ENCODE measurements at regions not wholly inside any gene's neighbourhood (a gene's known extent, or its start where the extent isn't known, plus 50 kb on each side); places are given as distances from the start of the nearest gene placed in this dataset.

GRCh38 chr5:17346811-17347210 lies 129.4 kb downstream of the BASP1 start:
- Histone ChIP-seq H3K36me3 (ENCODE audit: control insufficient read depth, low read depth, low read length) (no peaks in the 10 kb centered on the region), H3K4me1 (ENCODE audit: control insufficient read depth, low read depth, low read length) (peaks cover 5% of the 10 kb centered on the region), H3K27me3 (ENCODE audit: control insufficient read depth, insufficient read depth, low read length) (no peaks in the 10 kb centered on the region), H3K27ac (ENCODE audit: low read length) (no peak overlapping the region), H3K4me3 (ENCODE audit: low read length) (no peak overlapping the region), H3K9ac (ENCODE audit: low read length) (no peak overlapping the region), H3K9me3 (ENCODE audit: control insufficient read depth, low read depth, low read length) (no peaks in the 10 kb centered on the region)

GRCh38 chr5:17352223-17352622 lies 134.8 kb downstream of the BASP1 start:
- no peak overlapping the region for H3K4me3 ChIP-seq (ENCODE audit: low read length)
- H3K27ac ChIP-seq (ENCODE audit: low read length) = no peak overlapping the region
- H3K9ac ChIP-seq (ENCODE audit: low read length) = no peak overlapping the region

GRCh38 chr5:17354265-17354664 lies 136.8 kb downstream of the BASP1 start:
- Histone ChIP-seq H3K9me3 (ENCODE audit: control insufficient read depth, low read depth, low read length) (no peaks in the 10 kb centered on the region), H3K4me3 (ENCODE audit: low read length) (no peak overlapping the region), H3K4me1 (ENCODE audit: control insufficient read depth, low read depth, low read length) (peaks cover 12% of the 10 kb centered on the region), H3K9ac (ENCODE audit: low read length) (no peak overlapping the region), H3K36me3 (ENCODE audit: control insufficient read depth, low read depth, low read length) (no peaks in the 10 kb centered on the region), H3K27me3 (ENCODE audit: control insufficient read depth, insufficient read depth, low read length) (no peaks in the 10 kb centered on the region), H3K27ac (ENCODE audit: low read length) (no peak overlapping the region)

More at GRCh38 chr5:17352223-17352622, 134.8 kb downstream of the BASP1 start:
- Histone ChIP-seq H3K4me1 (ENCODE audit: control insufficient read depth, low read depth, low read length) (peaks cover 12% of the 10 kb centered on the region), H3K9me3 (ENCODE audit: control insufficient read depth, low read depth, low read length) (no peaks in the 10 kb centered on the region), H3K36me3 (ENCODE audit: control insufficient read depth, low read depth, low read length) (no peaks in the 10 kb centered on the region), H3K27me3 (ENCODE audit: control insufficient read depth, insufficient read depth, low read length) (no peaks in the 10 kb centered on the region)

GRCh38 chr5:17355586-17356346 lies 138.3 kb downstream of the BASP1 start:
- Histone ChIP-seq H3K27me3 (ENCODE audit: control insufficient read depth, insufficient read depth, low read length) (no peaks in the 10 kb centered on the region), H3K36me3 (ENCODE audit: control insufficient read depth, low read depth, low read length) (no peaks in the 10 kb centered on the region), H3K9ac (ENCODE audit: low read length) (no peak overlapping the region), H3K9me3 (ENCODE audit: control insufficient read depth, low read depth, low read length) (no peaks in the 10 kb centered on the region), H3K4me3 (ENCODE audit: low read length) (no peak overlapping the region), H3K4me1 (ENCODE audit: control insufficient read depth, low read depth, low read length) (peaks cover 12% of the 10 kb centered on the region), H3K27ac (ENCODE audit: low read length) (no peak overlapping the region)

- Histone ChIP-seq H3K27ac (ENCODE audit: low read length) (no peak overlapping the region), H3K9ac (ENCODE audit: low read length) (no peak overlapping the region), H3K9me3 (ENCODE audit: control insufficient read depth, low read depth, low read length) (no peaks in the 10 kb centered on the region), H3K4me1 (ENCODE audit: control insufficient read depth, low read depth, low read length) (peaks cover 8% of the 10 kb centered on the region), H3K36me3 (ENCODE audit: control insufficient read depth, low read depth, low read length) (no peaks in the 10 kb centered on the region), H3K4me3 (ENCODE audit: low read length) (no peak overlapping the region), H3K27me3 (ENCODE audit: control insufficient read depth, insufficient read depth, low read length) (no peaks in the 10 kb centered on the region)
These were observed 139.1 kb downstream of the BASP1 start for GRCh38 chr5:17356551-17356950.

- no peaks in the 10 kb centered on the region for H3K36me3 ChIP-seq (ENCODE audit: control insufficient read depth, low read depth, low read length)
- H3K4me3 ChIP-seq (ENCODE audit: low read length) = no peak overlapping the region
- H3K27me3 ChIP-seq (ENCODE audit: control insufficient read depth, insufficient read depth, low read length) = no peaks in the 10 kb centered on the region
- peaks cover 1% of the 10 kb centered on the region for H3K4me1 ChIP-seq (ENCODE audit: control insufficient read depth, low read depth, low read length)
- no peaks in the 10 kb centered on the region for H3K9me3 ChIP-seq (ENCODE audit: control insufficient read depth, low read depth, low read length)
- H3K9ac ChIP-seq (ENCODE audit: low read length) = no peak overlapping the region
- H3K27ac ChIP-seq (ENCODE audit: low read length) = no peak overlapping the region
These were observed 140.1 kb downstream of the BASP1 start for GRCh38 chr5:17357504-17357903.

GRCh38 chr5:17358031-17358430 lies 140.0 kb upstream of the TAF11L2 start:
- H3K27ac ChIP-seq (ENCODE audit: low read length) = no peak overlapping the region
- no peaks in the 10 kb centered on the region for H3K4me1 ChIP-seq (ENCODE audit: control insufficient read depth, low read depth, low read length)
- no peak overlapping the region for H3K4me3 ChIP-seq (ENCODE audit: low read length)
- no peak overlapping the region for H3K9ac ChIP-seq (ENCODE audit: low read length)
- H3K9me3 ChIP-seq (ENCODE audit: control insufficient read depth, low read depth, low read length) = no peaks in the 10 kb centered on the region
- no peaks in the 10 kb centered on the region for H3K27me3 ChIP-seq (ENCODE audit: control insufficient read depth, insufficient read depth, low read length)
- no peaks in the 10 kb centered on the region for H3K36me3 ChIP-seq (ENCODE audit: control insufficient read depth, low read depth, low read length)

- Histone ChIP-seq H3K9me3 (ENCODE audit: control insufficient read depth, low read depth, low read length) (no peaks in the 10 kb centered on the region), H3K36me3 (ENCODE audit: control insufficient read depth, low read depth, low read length) (no peaks in the 10 kb centered on the region), H3K27ac (ENCODE audit: low read length) (no peak overlapping the region), H3K27me3 (ENCODE audit: control insufficient read depth, insufficient read depth, low read length) (no peaks in the 10 kb centered on the region), H3K9ac (ENCODE audit: low read length) (no peak overlapping the region), H3K4me1 (ENCODE audit: control insufficient read depth, low read depth, low read length) (no peaks in the 10 kb centered on the region), H3K4me3 (ENCODE audit: low read length) (no peak overlapping the region)
These were observed 138.5 kb upstream of the TAF11L2 start for GRCh38 chr5:17359451-17360011.

- Histone ChIP-seq H3K9ac (ENCODE audit: low read length) (no peak overlapping the region), H3K4me1 (ENCODE audit: control insufficient read depth, low read depth, low read length) (peaks cover 4% of the 10 kb centered on the region), H3K4me3 (ENCODE audit: low read length) (no peak overlapping the region), H3K27me3 (ENCODE audit: control insufficient read depth, insufficient read depth, low read length) (no peaks in the 10 kb centered on the region), H3K36me3 (ENCODE audit: control insufficient read depth, low read depth, low read length) (no peaks in the 10 kb centered on the region), H3K9me3 (ENCODE audit: control insufficient read depth, low read depth, low read length) (no peaks in the 10 kb centered on the region), H3K27ac (ENCODE audit: low read length) (no peak overlapping the region)
These were observed 137.2 kb upstream of the TAF11L2 start for GRCh38 chr5:17360879-17361278.

GRCh38 chr5:17361331-17361730 lies 136.7 kb upstream of the TAF11L2 start:
- Histone ChIP-seq H3K4me1 (ENCODE audit: control insufficient read depth, low read depth, low read length) (peaks cover 4% of the 10 kb centered on the region), H3K9ac (ENCODE audit: low read length) (no peak overlapping the region), H3K9me3 (ENCODE audit: control insufficient read depth, low read depth, low read length) (no peaks in the 10 kb centered on the region), H3K27me3 (ENCODE audit: control insufficient read depth, insufficient read depth, low read length) (no peaks in the 10 kb centered on the region), H3K27ac (ENCODE audit: low read length) (no peak overlapping the region), H3K4me3 (ENCODE audit: low read length) (no peak overlapping the region), H3K36me3 (ENCODE audit: control insufficient read depth, low read depth, low read length) (no peaks in the 10 kb centered on the region)

- H3K27ac ChIP-seq (ENCODE audit: low read length) = no peak overlapping the region
- H3K4me3 ChIP-seq (ENCODE audit: low read length) = no peak overlapping the region
- H3K4me1 ChIP-seq (ENCODE audit: control insufficient read depth, low read depth, low read length) = peaks cover 16% of the 10 kb centered on the region
- H3K9ac ChIP-seq (ENCODE audit: low read length) = no peak overlapping the region
- H3K9me3 ChIP-seq (ENCODE audit: control insufficient read depth, low read depth, low read length) = no peaks in the 10 kb centered on the region
- H3K36me3 ChIP-seq (ENCODE audit: control insufficient read depth, low read depth, low read length) = no peaks in the 10 kb centered on the region
- H3K27me3 ChIP-seq (ENCODE audit: control insufficient read depth, insufficient read depth, low read length) = no peaks in the 10 kb centered on the region
These were observed 132.8 kb upstream of the TAF11L2 start for GRCh38 chr5:17364987-17365810.
